GM12878 (cell line): ENCODE measurements at regions not wholly inside any gene's neighbourhood (a gene's known extent, or its start where the extent isn't known, plus 50 kb on each side); places are given as distances from the start of the nearest gene placed in this dataset.

Experiments
- ATAC-seq: fragments of 200-7000 bp; cut with Tn5 transposase; 3 replicates; pipeline ENCODE4 v1.9.1; 2020; ENCODE audit warnings: mild to moderate bottlenecking, moderate library complexity
- BruUV-seq: library from RNA; stranded (reverse); fragments of 400-500 nt; replicated peaks from 2 replicates; lab custom pipeline; 2021; lab: Mats Ljungman, UMichigan
- CTCF ChIA-PET: fragments of 300-600 bp; sonication (Branson Sonifier 250); formaldehyde crosslinking; extraction: SDS; loops from one replicate; lab custom pipeline; 2021; ENCODE audit warnings: inconsistent platforms; lab: Yijun Ruan, JAX
- POLR2A ChIA-PET: fragments of 350-600 bp; formaldehyde crosslinking; extraction: SDS; loops from one replicate; lab custom pipeline; 2021; ENCODE audit warnings: inconsistent platforms; lab: Charles Lee
- RAD21 ChIA-PET: fragments of 300-600 bp; sonication (Branson Sonifier 250); formaldehyde crosslinking; loops from one replicate; lab custom pipeline; 2023; ENCODE audit warnings: antibody characterized with exemption; ENCODE audit not compliant: unreplicated experiment; lab: Charles Lee
- SMC1A ChIA-PET: fragments of 300-600 bp; sonication (Branson Sonifier 250); formaldehyde crosslinking; loops from one replicate; lab custom pipeline; 2023; ENCODE audit not compliant: unreplicated experiment, uncharacterized antibody; lab: Charles Lee
- DNase-seq: peaks from one replicate; pipeline ENCODE4 v3.0.0-alpha.2; 2011; ENCODE audit warnings: low read depth, low spot score
- FAIRE-seq: peaks from 3 replicates; lab custom pipeline; 2011; peaks lifted over from hg19 to GRCh38; lab: Jason Lieb, UNC
- H2AFZ ChIP-seq: 2 replicates; pipeline ENCODE4 v1.6.0; 2011; ENCODE audit warnings: low read depth, low read length, control low read depth; ENCODE audit not compliant: control insufficient read depth
- H3K27ac ChIP-seq: 2 replicates; pipeline ENCODE4 v1.5.1; 2011; ENCODE audit warnings: control low read depth; ENCODE audit not compliant: control insufficient read depth, insufficient read depth
- H3K27me3 ChIP-seq, 2 experiments: replicated peaks in 1 of 2; 2 replicates each; pipeline versions ENCODE4 v1.6.0 to v1.6.1; 2011; ENCODE audit warnings: low read length in 1 of 2; ENCODE audit not compliant: control insufficient read depth in 2 of 2, insufficient read depth in 2 of 2
- H3K36me3 ChIP-seq, 2 experiments: 2 replicates each; pipeline ENCODE4 v1.5.1; 2011; ENCODE audit warnings: low read length in 1 of 2; ENCODE audit not compliant: control insufficient read depth in 2 of 2, insufficient read depth in 2 of 2
- H3K4me1 ChIP-seq: 2 replicates; pipeline ENCODE4 v1.6.1; 2011; ENCODE audit warnings: mild to moderate bottlenecking, low read length, moderate library complexity, mixed read lengths; ENCODE audit not compliant: control insufficient read depth, insufficient read depth
- H3K4me2 ChIP-seq: 2 replicates; pipeline ENCODE4 v1.6.0; 2011; ENCODE audit warnings: control low read depth; ENCODE audit not compliant: control insufficient read depth, insufficient read depth
- H3K4me3 ChIP-seq: fragments of 200-600 bp; sonication (generic); 2 replicates; pipeline ENCODE4 v1.5.1; 2016
- H3K79me2 ChIP-seq: 2 replicates; pipeline ENCODE4 v1.6.0; 2011; ENCODE audit warnings: low read length; ENCODE audit not compliant: control insufficient read depth, insufficient read depth
- H3K9ac ChIP-seq: 2 replicates; pipeline ENCODE4 v1.8.0; 2011; ENCODE audit warnings: low read length, control low read depth, mixed read lengths; ENCODE audit not compliant: control insufficient read depth, insufficient read depth
- H3K9me3 ChIP-seq: replicated peaks from 3 replicates; pipeline ENCODE4 v1.5.1; 2011; ENCODE audit warnings: mild to moderate bottlenecking, low read length; ENCODE audit not compliant: control insufficient read depth, insufficient read depth
- H4K20me1 ChIP-seq: 2 replicates; pipeline ENCODE4 v1.6.0; 2011; ENCODE audit not compliant: control insufficient read depth, insufficient read depth
- ASH2L ChIP-seq: fragments of 300-600, 200-600 bp; sonication (generic); IDR thresholded peaks from 2 replicates; pipeline ENCODE4 v1.6.1; 2017; ENCODE audit warnings: low read depth, mild to moderate bottlenecking, borderline replicate concordance
- BHLHE40 ChIP-seq, 2 experiments: fragments of 450-650 bp in 1 of 2; IDR thresholded peaks; 2 replicates each; pipeline ENCODE4 v1.6.1; 2011 to 2017; ENCODE audit warnings: low read depth in 2 of 2, borderline replicate concordance in 1 of 2, improper control_type of control experiment in 1 of 2, low read length in 1 of 2, mild to moderate bottlenecking in 1 of 2
- E4F1 ChIP-seq: fragments of 450-650 bp; IDR thresholded peaks from 2 replicates; pipeline ENCODE4 v1.6.1; 2018; ENCODE audit warnings: borderline replicate concordance, mild to moderate bottlenecking; ENCODE audit not compliant: partially characterized antibody
- JUNB ChIP-seq: IDR thresholded peaks from 2 replicates; pipeline ENCODE4 v1.6.1; 2016; ENCODE audit warnings: antibody characterized with exemption, mild to moderate bottlenecking
- NR2C2 ChIP-seq: IDR thresholded peaks from 2 replicates; pipeline ENCODE4 v1.6.1; 2011; ENCODE audit warnings: borderline replicate concordance, low read depth; ENCODE audit not compliant: control insufficient read depth, insufficient read length
- NR2F1 ChIP-seq: fragments of 450-650 bp; conservative IDR thresholded peaks from 2 replicates; pipeline ENCODE4 v1.6.1; 2017; ENCODE audit warnings: mild to moderate bottlenecking
- PAX5 ChIP-seq: IDR thresholded peaks from 2 replicates; pipeline ENCODE4 v1.6.1; 2011; ENCODE audit warnings: low read depth, low read length, borderline replicate concordance
- POLR2A ChIP-seq: IDR thresholded peaks from 2 replicates; pipeline ENCODE4 v1.6.1; 2011; ENCODE audit warnings: low read depth, mild to moderate bottlenecking, low read length
- RAD51 ChIP-seq: fragments of 450-650 bp; IDR thresholded peaks from 2 replicates; pipeline ENCODE4 v1.6.1; 2016; ENCODE audit warnings: moderate library complexity, mild to moderate bottlenecking, inconsistent platforms
- SREBF1 ChIP-seq: IDR thresholded peaks from 2 replicates; pipeline ENCODE4 v1.6.1; 2012; ENCODE audit warnings: mild to moderate bottlenecking, low read length
- SRF ChIP-seq, 2 experiments: IDR thresholded peaks; 2 replicates each; pipeline ENCODE4 v1.6.1; 2011; ENCODE audit warnings: low read depth in 2 of 2, low read length in 2 of 2, mild to moderate bottlenecking in 1 of 2, moderate library complexity in 1 of 2
- YY1 ChIP-seq: IDR thresholded peaks from 2 replicates; pipeline ENCODE4 v1.6.1; 2011; ENCODE audit warnings: low read depth, mild to moderate bottlenecking, low read length
- ZNF24 ChIP-seq: fragments of 450-650 bp; IDR thresholded peaks from 2 replicates; pipeline ENCODE4 v1.6.1; 2017; ENCODE audit warnings: antibody characterized with exemption, mild to moderate bottlenecking
- ZNF622 ChIP-seq: fragments of 450-650 bp; IDR thresholded peaks from 2 replicates; pipeline ENCODE4 v1.6.1; 2017; ENCODE audit warnings: mild to moderate bottlenecking, inconsistent platforms
- WGBS: methylation state at CpG from one replicate; pipeline ENCODE4 v1.1.6; 2016; ENCODE audit warnings: low lambda C conversion rate; ENCODE audit not compliant: insufficient replicate concordance, insufficient coverage; ENCODE audit errors: missing lambda C conversion rate; 5-methylcytosine and 5-hydroxymethylcytosine counted together
- in situ Hi-C: fragments of 300-500 bp; cut with MboI; formaldehyde crosslinking; loops from 9 replicates; pipeline ENCODE4 v1.14.3; 2018; ENCODE audit warnings: mixed read lengths
- intact Hi-C: fragments of 100-400 bp; cut with micrococcal nuclease; formaldehyde crosslinking; loops from one replicate; pipeline ENCODE4 v1.14.2; 2022; ENCODE audit not compliant: unreplicated experiment
- TF ChIP-seq, protein P1 (sequence below): fragments of 450-650 bp; IDR thresholded peaks from 2 replicates; pipeline ENCODE4 v1.6.1; 2017; ENCODE audit warnings: mild to moderate bottlenecking
- TF ChIP-seq, protein P2 (sequence below): IDR thresholded peaks from 2 replicates; pipeline ENCODE4 v1.6.1; 2012; ENCODE audit warnings: mild to moderate bottlenecking, low read depth, low read length

DNA sequence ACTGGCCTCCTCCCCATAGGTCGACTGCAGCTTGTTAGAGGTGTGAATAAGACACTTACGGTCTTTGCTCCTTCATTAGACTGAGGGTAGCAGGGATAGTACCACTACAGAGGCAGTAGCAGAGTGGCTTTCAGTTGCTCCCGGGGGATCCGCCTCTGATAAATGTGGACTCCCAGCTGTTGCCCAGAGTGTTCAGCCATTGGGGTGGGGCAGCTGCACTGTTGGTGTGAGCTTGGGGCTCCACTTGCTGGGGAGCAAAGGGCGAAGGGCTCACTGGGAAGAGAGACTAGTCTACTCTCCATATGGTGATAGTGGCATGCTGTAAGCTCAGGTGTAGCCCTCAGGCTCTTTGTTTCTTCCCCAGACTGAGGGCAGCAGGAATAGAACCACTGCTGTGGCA lies 239.1 kb downstream of the LRRN1 start:
- H3K9ac ChIP-seq, result no peak overlapping the region
- H3K4me3 ChIP-seq, result no peak overlapping the region
- H3K9me3 ChIP-seq, result no peaks in the 10 kb centered on the region
- no peak for DNase-seq
- no peak overlapping the region for H3K27ac ChIP-seq
- SMC1A ChIA-PET, result no interaction called here
- H3K4me1 ChIP-seq, result no peaks in the 10 kb centered on the region
- 43% methylated on average over 5 of the region's 5 CpGs for WGBS
- FAIRE-seq, result no peak
- RAD21 ChIA-PET, result no interaction called here
- POLR2A ChIA-PET, result no interaction called here
- no peaks in the 10 kb centered on the region for H3K27me3 ChIP-seq
- intact Hi-C loops, result no loop called here
- H3K4me2 ChIP-seq, result no peak overlapping the region
- no TSS peak for BruUV-seq
- TF ChIP-seq ZNF24 (no peak), E4F1 (no peak), JUNB (no peak), SREBF1 (no peak), YY1 (no peak), BHLHE40 (IDR thresholded peaks at IDR 0.05; ENCODE audit: borderline replicate concordance in 1 of 2, low read depth in 2 of 2, low read length in 1 of 2) (no peak), RAD51 (no peak), SRF (IDR thresholded peaks at IDR 0.05; ENCODE audit: low read depth in 2 of 2, low read length in 2 of 2) (no peak), ASH2L (no peak), NR2F1 (no peak), PAX5 (no peak), NR2C2 (no peak), POLR2A (no peak), ZNF622 (no peak)
- TF ChIP-seq, protein P1, sequence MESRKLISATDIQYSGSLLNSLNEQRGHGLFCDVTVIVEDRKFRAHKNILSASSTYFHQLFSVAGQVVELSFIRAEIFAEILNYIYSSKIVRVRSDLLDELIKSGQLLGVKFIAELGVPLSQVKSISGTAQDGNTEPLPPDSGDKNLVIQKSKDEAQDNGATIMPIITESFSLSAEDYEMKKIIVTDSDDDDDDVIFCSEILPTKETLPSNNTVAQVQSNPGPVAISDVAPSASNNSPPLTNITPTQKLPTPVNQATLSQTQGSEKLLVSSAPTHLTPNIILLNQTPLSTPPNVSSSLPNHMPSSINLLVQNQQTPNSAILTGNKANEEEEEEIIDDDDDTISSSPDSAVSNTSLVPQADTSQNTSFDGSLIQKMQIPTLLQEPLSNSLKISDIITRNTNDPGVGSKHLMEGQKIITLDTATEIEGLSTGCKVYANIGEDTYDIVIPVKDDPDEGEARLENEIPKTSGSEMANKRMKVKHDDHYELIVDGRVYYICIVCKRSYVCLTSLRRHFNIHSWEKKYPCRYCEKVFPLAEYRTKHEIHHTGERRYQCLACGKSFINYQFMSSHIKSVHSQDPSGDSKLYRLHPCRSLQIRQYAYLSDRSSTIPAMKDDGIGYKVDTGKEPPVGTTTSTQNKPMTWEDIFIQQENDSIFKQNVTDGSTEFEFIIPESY, result no peak
- TF ChIP-seq, protein P2, sequence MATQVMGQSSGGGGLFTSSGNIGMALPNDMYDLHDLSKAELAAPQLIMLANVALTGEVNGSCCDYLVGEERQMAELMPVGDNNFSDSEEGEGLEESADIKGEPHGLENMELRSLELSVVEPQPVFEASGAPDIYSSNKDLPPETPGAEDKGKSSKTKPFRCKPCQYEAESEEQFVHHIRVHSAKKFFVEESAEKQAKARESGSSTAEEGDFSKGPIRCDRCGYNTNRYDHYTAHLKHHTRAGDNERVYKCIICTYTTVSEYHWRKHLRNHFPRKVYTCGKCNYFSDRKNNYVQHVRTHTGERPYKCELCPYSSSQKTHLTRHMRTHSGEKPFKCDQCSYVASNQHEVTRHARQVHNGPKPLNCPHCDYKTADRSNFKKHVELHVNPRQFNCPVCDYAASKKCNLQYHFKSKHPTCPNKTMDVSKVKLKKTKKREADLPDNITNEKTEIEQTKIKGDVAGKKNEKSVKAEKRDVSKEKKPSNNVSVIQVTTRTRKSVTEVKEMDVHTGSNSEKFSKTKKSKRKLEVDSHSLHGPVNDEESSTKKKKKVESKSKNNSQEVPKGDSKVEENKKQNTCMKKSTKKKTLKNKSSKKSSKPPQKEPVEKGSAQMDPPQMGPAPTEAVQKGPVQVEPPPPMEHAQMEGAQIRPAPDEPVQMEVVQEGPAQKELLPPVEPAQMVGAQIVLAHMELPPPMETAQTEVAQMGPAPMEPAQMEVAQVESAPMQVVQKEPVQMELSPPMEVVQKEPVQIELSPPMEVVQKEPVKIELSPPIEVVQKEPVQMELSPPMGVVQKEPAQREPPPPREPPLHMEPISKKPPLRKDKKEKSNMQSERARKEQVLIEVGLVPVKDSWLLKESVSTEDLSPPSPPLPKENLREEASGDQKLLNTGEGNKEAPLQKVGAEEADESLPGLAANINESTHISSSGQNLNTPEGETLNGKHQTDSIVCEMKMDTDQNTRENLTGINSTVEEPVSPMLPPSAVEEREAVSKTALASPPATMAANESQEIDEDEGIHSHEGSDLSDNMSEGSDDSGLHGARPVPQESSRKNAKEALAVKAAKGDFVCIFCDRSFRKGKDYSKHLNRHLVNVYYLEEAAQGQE, result no peak
- CTCF ChIA-PET, result no interaction called here
- ATAC-seq, result no peak
- H2AFZ ChIP-seq, result no peak overlapping the region
- no peaks in the 10 kb centered on the region for H3K79me2 ChIP-seq
- in situ Hi-C loops, result no loop called here
- H4K20me1 ChIP-seq, result no peaks in the 10 kb centered on the region
- no peaks in the 10 kb centered on the region for H3K36me3 ChIP-seq
